K562 (cell line): ENCODE measurements at regions not wholly inside any gene's neighbourhood (a gene's known extent, or its start where the extent isn't known, plus 50 kb on each side); places are given as distances from the start of the nearest gene placed in this dataset.

Experiments used
- ATAC-seq: fragments of 200-7000 bp; cut with Tn5 transposase; 3 replicates; pipeline ENCODE4 v1.9.1; 2020; ENCODE audit warnings: moderate library complexity
- BruUV-seq: library from RNA; stranded (reverse); fragments of 400-500 nt; replicated peaks from 2 replicates; lab custom pipeline; 2021; lab: Mats Ljungman, UMichigan
- CTCF ChIA-PET: fragments of 300-600 bp; formaldehyde crosslinking; extraction: SDS; loops from one replicate; lab custom pipeline; 2021; ENCODE audit warnings: low intra/inter-chr PET ratio; lab: Yijun Ruan, JAX
- POLR2A ChIA-PET: fragments of 300-600, 350-650 bp; sonication (Branson Sonifier 250); formaldehyde crosslinking; extraction: SDS; loops from one replicate; lab custom pipeline; 2021; ENCODE audit warnings: antibody characterized with exemption, inconsistent platforms; lab: Yijun Ruan, JAX
- DNase-seq, 4 experiments: peaks; one replicate each; pipeline versions ENCODE4 v3.0.0 to v3.0.0-alpha.2; 2011 to 2018; ENCODE audit warnings: low spot score in 3 of 4, mixed read lengths in 3 of 4; ENCODE audit errors: extremely low read depth in 1 of 4
- FAIRE-seq: peaks from 2 replicates; lab custom pipeline; 2011; peaks lifted over from hg19 to GRCh38; lab: Jason Lieb, UNC
- H2AFZ ChIP-seq: 2 replicates; pipeline ENCODE4 v1.6.0; 2011; ENCODE audit warnings: low read depth, low read length, control low read depth, inconsistent platforms
- H3K27ac ChIP-seq: fragments of 200-600 bp; 3 replicates; pipeline ENCODE4 v1.8.0; 2011; ENCODE audit warnings: low read depth, mild to moderate bottlenecking, control low read depth, inconsistent platforms, low read length, moderate library complexity, mixed read lengths; ENCODE audit errors: extremely low read depth
- H3K27me3 ChIP-seq, 2 experiments: fragments of 300-600 bp in 1 of 2; 2 replicates in 1 of 2; 3 replicates in 1 of 2; pipeline versions ENCODE4 v1.6.0 to v1.8.0; 2011; ENCODE audit warnings: inconsistent platforms in 2 of 2, low read length in 2 of 2, mild to moderate bottlenecking in 1 of 2, mixed read lengths in 1 of 2, moderate library complexity in 1 of 2; ENCODE audit not compliant: control insufficient read depth in 2 of 2, insufficient read depth in 2 of 2
- H3K36me3 ChIP-seq: fragments of 300-600 bp; 3 replicates; pipeline ENCODE4 v1.8.0; 2011; ENCODE audit warnings: mild to moderate bottlenecking, low read length, inconsistent platforms; ENCODE audit not compliant: control insufficient read depth, insufficient read depth
- H3K4me1 ChIP-seq, 2 experiments: fragments of 200-600 bp in 1 of 2; replicated peaks in 1 of 2; 2 replicates in 1 of 2; 3 replicates in 1 of 2; pipeline versions ENCODE4 v1.5.1 to v1.8.0; 2011; ENCODE audit warnings: inconsistent platforms in 2 of 2, low read length in 2 of 2, mild to moderate bottlenecking in 1 of 2, mixed read lengths in 1 of 2, moderate library complexity in 1 of 2; ENCODE audit not compliant: control insufficient read depth in 2 of 2, insufficient read depth in 2 of 2
- H3K4me2 ChIP-seq: 2 replicates; pipeline ENCODE4 v1.6.1; 2011; ENCODE audit warnings: low read length, control low read depth, inconsistent platforms, mixed read lengths; ENCODE audit not compliant: insufficient read depth
- H3K4me3 ChIP-seq: fragments of 200-600 bp; sonication (generic), shearing (Covaris generic); 2 replicates; pipeline ENCODE4 v1.5.1; 2016; ENCODE audit warnings: control low read depth, inconsistent platforms
- H3K79me2 ChIP-seq: fragments of 200-600 bp; 3 replicates; pipeline ENCODE4 v1.8.0; 2011; ENCODE audit warnings: low read length, inconsistent platforms; ENCODE audit not compliant: control insufficient read depth, insufficient read depth
- H3K9ac ChIP-seq, 2 experiments: 2 replicates each; pipeline versions ENCODE4 v1.6.0 to v1.6.1; 2011; ENCODE audit warnings: low read depth in 2 of 2, low read length in 2 of 2, control low read depth in 1 of 2, inconsistent platforms in 1 of 2, mild to moderate bottlenecking in 1 of 2, mixed read lengths in 1 of 2; ENCODE audit not compliant: insufficient read depth in 1 of 2
- H3K9me1 ChIP-seq: one replicate; pipeline ENCODE4 v1.6.0; 2011; ENCODE audit warnings: inconsistent platforms, mild to moderate bottlenecking, low read length, moderate library complexity; ENCODE audit not compliant: control insufficient read depth, insufficient read depth
- H3K9me3 ChIP-seq: replicated peaks from 2 replicates; pipeline ENCODE4 v1.5.1; 2011; ENCODE audit warnings: low read depth, low read length, inconsistent platforms; ENCODE audit not compliant: control insufficient read depth, insufficient read depth
- H4K20me1 ChIP-seq: replicated peaks from 2 replicates; pipeline ENCODE4 v1.6.1; 2011; ENCODE audit warnings: low read length, inconsistent platforms, mixed read lengths; ENCODE audit not compliant: control insufficient read depth, insufficient read depth
- ATF1 ChIP-seq, 2 experiments: fragments of 450-650 bp in 1 of 2; IDR thresholded peaks; 2 replicates each; pipeline ENCODE4 v1.6.1; 2016; ENCODE audit warnings: missing compliant biosample characterization in 1 of 2, missing genetic modification characterization in 1 of 2
- BRD9 ChIP-seq: fragments of 450-650 bp; IDR thresholded peaks from 2 replicates; pipeline ENCODE4 v1.6.1; 2018; ENCODE audit warnings: low read depth; ENCODE audit not compliant: partially characterized antibody
- NR4A1 ChIP-seq, 2 experiments: fragments of 250-450 bp in 1 of 2; fragments of 450-650 bp in 1 of 2; sonication (Bioruptor Pico) in 1 of 2; IDR thresholded peaks; 2 replicates each; pipeline versions ENCODE4 v1.4.0 to v1.6.1; 2016 to 2020; ENCODE audit warnings: mild to moderate bottlenecking in 2 of 2, missing compliant biosample characterization in 1 of 2, missing genetic modification characterization in 1 of 2, moderate library complexity in 1 of 2
- SMAD2 ChIP-seq: fragments of 150-350 bp; IDR thresholded peaks from 2 replicates; pipeline ENCODE4 v1.6.1; 2014; ENCODE audit warnings: low read depth, mild to moderate bottlenecking, low read length
- TCFL5 ChIP-seq: fragments of 250-450 bp; sonication (Bioruptor Pico); conservative IDR thresholded peaks from 2 replicates; pipeline ENCODE4 v1.6.1; 2021; ENCODE audit warnings: mild to moderate bottlenecking, moderate library complexity, matching md5 sums
- THAP7 ChIP-seq: fragments of 250-450 bp; sonication (Bioruptor Pico); IDR thresholded peaks from 2 replicates; pipeline ENCODE4 v1.5.0; 2021
- WGBS: fragments of 100-300 bp; shearing (Covaris generic); methylation state at CpG from one replicate; pipeline ENCODE4 v1.1.6; 2016; ENCODE audit warnings: low coverage, mixed read lengths; ENCODE audit not compliant: insufficient coverage; ENCODE audit errors: missing lambda C conversion rate; 5-methylcytosine and 5-hydroxymethylcytosine counted together
- in situ Hi-C: fragments of 300-500 bp; cut with MboI; formaldehyde crosslinking; loops from 4 replicates; pipeline ENCODE4 v1.15.0; 2018; ENCODE audit warnings: inconsistent platforms, mixed read lengths
- intact Hi-C: fragments of 100-400 bp; cut with micrococcal nuclease; formaldehyde crosslinking; loops from 2 replicates; pipeline ENCODE4 v1.14.2; 2022

GRCh38 chr20:6698056-6698455 is 69.4 kb upstream of the BMP2 start:
- Histone ChIP-seq H3K9me1 (no peaks in the 10 kb centered on the region), H3K9me3 (no peaks in the 10 kb centered on the region), H3K79me2 (no peaks in the 10 kb centered on the region), H3K27me3 (no peaks in the 10 kb centered on the region), H3K9ac (no peak overlapping the region), H2AFZ (no peak overlapping the region), H3K4me1 (no peaks in the 10 kb centered on the region), H4K20me1 (no peaks in the 10 kb centered on the region), H3K27ac (no peak overlapping the region), H3K4me2 (no peak overlapping the region), H3K36me3 (no peaks in the 10 kb centered on the region), H3K4me3 (no peak overlapping the region)
- TF ChIP-seq NR4A1 (CRISPR knock-in tag; IDR thresholded peaks at IDR 0.05) (no peak), NR4A1 (tag; IDR thresholded peaks at IDR 0.05) (no peak), SMAD2 (no peak), ATF1 (CRISPR knock-in tag; IDR thresholded peaks at IDR 0.05) (no peak), ATF1 (tag; IDR thresholded peaks at IDR 0.05) (no peak), BRD9 (no peak), THAP7 (CRISPR knock-in tag) (no peak), TCFL5 (CRISPR knock-in tag) (no peak)
- no peak for ATAC-seq
- FAIRE-seq = no peak
- intact Hi-C loops = no loop called here
- WGBS = 0% methylated on average over 6 of the region's 6 CpGs
- BruUV-seq = no TSS peak
- POLR2A ChIA-PET = interaction anchor here (0.6 kb wide), 1 partner anchor 325 kb away, joined by 4 read pairs; no protein-coding TSS in a partner anchor
- CTCF ChIA-PET = no interaction called here
- no peak for DNase-seq
- in situ Hi-C loops = no loop called here
